OCI-LY1 (cell line): ENCODE measurements at regions not wholly inside any gene's neighbourhood (a gene's known extent, or its start where the extent isn't known, plus 50 kb on each side); places are given as distances from the start of the nearest gene placed in this dataset.

ENCODE experiments used
- H2AFZ ChIP-seq: fragments of 200-600 bp; sonication (generic), shearing (Covaris generic); 2 replicates; pipeline ENCODE4 v1.6.0; 2014; ENCODE audit warnings: antibody characterized with exemption, mild to moderate bottlenecking, low read length
- H3F3A ChIP-seq: fragments of 200-600 bp; sonication (generic), shearing (Covaris generic); 2 replicates; pipeline ENCODE4 v1.6.0; 2014; ENCODE audit warnings: mild to moderate bottlenecking, antibody characterized with exemption, low read length, moderate library complexity; ENCODE audit not compliant: insufficient read depth
- H3K27ac ChIP-seq: fragments of 200-600 bp; sonication (generic); 2 replicates; pipeline ENCODE4 v1.5.1; 2014; ENCODE audit warnings: low read length, mixed run types, mild to moderate bottlenecking, low read depth; ENCODE audit not compliant: poor library complexity, severe bottlenecking
- H3K27me3 ChIP-seq: fragments of 200-600 bp; sonication (generic); 2 replicates; pipeline ENCODE4 v1.6.0; 2014; ENCODE audit warnings: antibody characterized with exemption, mild to moderate bottlenecking, low read length, moderate library complexity; ENCODE audit not compliant: insufficient read depth
- H3K36me3 ChIP-seq: fragments of 200-600 bp; sonication (generic); 2 replicates; pipeline ENCODE4 v1.6.1; 2014; ENCODE audit warnings: mild to moderate bottlenecking, antibody characterized with exemption, low read length, moderate library complexity, mixed read lengths; ENCODE audit not compliant: insufficient read depth
- H3K4me1 ChIP-seq: fragments of 200-600 bp; sonication (generic); 2 replicates; pipeline ENCODE4 v1.5.1; 2014; ENCODE audit warnings: mild to moderate bottlenecking, low read length, moderate library complexity; ENCODE audit not compliant: insufficient read depth, severe bottlenecking
- H3K4me2 ChIP-seq: fragments of 200-600 bp; sonication (generic), shearing (Covaris generic); 2 replicates; pipeline ENCODE4 v1.6.1; 2014; ENCODE audit warnings: low read length
- H3K4me3 ChIP-seq: fragments of 200-600 bp; sonication (generic); 2 replicates; pipeline ENCODE4 v1.5.1; 2014; ENCODE audit warnings: low read length, low read depth, mild to moderate bottlenecking, mixed read lengths; ENCODE audit not compliant: poor library complexity, severe bottlenecking
- H3K79me2 ChIP-seq: fragments of 200-600 bp; shearing (Covaris generic); 2 replicates; pipeline ENCODE4 v1.6.1; 2016; ENCODE audit warnings: mixed run types, low read length, mixed read lengths; ENCODE audit not compliant: insufficient read depth
- H3K9ac ChIP-seq: fragments of 200-600 bp; sonication (generic), shearing (Covaris generic); 2 replicates; pipeline ENCODE4 v1.6.1; 2014; ENCODE audit warnings: mild to moderate bottlenecking, low read length, mixed read lengths
- H3K9me2 ChIP-seq: fragments of 200-600 bp; sonication (generic), shearing (Covaris generic); 2 replicates; pipeline ENCODE4 v1.6.1; 2014; ENCODE audit warnings: low read depth, mild to moderate bottlenecking, low read length, mixed read lengths
- H3K9me3 ChIP-seq: fragments of 200-600 bp; shearing (Covaris generic); 2 replicates; pipeline ENCODE4 v1.6.1; 2014; ENCODE audit warnings: low read length, mixed read lengths
- H4K20me1 ChIP-seq: fragments of 200-600 bp; sonication (generic), shearing (Covaris generic); 2 replicates; pipeline ENCODE4 v1.6.0; 2016; ENCODE audit warnings: mild to moderate bottlenecking, low read length; ENCODE audit not compliant: insufficient read depth
- EZH2 ChIP-seq: fragments of 200-600 bp; sonication (generic), shearing (Covaris generic); IDR thresholded peaks from 2 replicates; pipeline ENCODE4 v1.8.0; 2017; ENCODE audit warnings: borderline replicate concordance, mixed run types, mild to moderate bottlenecking, antibody characterized with exemption, low read length, moderate library complexity, mixed read lengths
- TF ChIP-seq, protein P1 (sequence below): fragments of 200-600 bp; sonication (generic), shearing (Covaris generic); IDR thresholded peaks from 2 replicates; pipeline ENCODE4 v1.5.1; 2017; ENCODE audit warnings: mild to moderate bottlenecking, antibody characterized with exemption, low read length, moderate library complexity, mixed read lengths

DNA sequence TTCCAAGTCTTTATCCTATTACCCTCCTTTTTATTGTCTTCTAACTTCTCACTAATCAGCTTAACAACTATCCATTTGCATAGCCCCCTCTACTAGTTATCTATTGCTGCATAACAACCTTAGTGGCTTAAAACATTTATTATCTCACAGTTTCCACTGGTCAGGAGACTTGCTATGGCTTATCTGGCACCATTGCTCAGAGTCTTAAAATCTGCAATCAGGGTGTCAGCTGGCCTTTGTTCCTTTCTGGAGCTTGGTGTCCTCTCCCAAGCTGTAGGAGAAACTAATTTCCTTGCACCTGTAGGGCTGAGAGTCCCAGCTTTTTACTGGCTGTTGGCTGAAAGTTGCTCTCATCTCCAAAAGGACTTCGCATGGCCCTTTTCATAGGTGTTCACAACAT, 137.0 kb upstream of the SMIM31 start:
- TF ChIP-seq, protein P1, sequence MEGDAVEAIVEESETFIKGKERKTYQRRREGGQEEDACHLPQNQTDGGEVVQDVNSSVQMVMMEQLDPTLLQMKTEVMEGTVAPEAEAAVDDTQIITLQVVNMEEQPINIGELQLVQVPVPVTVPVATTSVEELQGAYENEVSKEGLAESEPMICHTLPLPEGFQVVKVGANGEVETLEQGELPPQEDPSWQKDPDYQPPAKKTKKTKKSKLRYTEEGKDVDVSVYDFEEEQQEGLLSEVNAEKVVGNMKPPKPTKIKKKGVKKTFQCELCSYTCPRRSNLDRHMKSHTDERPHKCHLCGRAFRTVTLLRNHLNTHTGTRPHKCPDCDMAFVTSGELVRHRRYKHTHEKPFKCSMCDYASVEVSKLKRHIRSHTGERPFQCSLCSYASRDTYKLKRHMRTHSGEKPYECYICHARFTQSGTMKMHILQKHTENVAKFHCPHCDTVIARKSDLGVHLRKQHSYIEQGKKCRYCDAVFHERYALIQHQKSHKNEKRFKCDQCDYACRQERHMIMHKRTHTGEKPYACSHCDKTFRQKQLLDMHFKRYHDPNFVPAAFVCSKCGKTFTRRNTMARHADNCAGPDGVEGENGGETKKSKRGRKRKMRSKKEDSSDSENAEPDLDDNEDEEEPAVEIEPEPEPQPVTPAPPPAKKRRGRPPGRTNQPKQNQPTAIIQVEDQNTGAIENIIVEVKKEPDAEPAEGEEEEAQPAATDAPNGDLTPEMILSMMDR = no peak
- no peak for TF ChIP-seq EZH2
- no peak overlapping the region for H3K4me3 ChIP-seq
- H3K27ac ChIP-seq = no peak overlapping the region
- no peaks in the 10 kb centered on the region for H3K4me1 ChIP-seq
- no peak overlapping the region for H3K4me2 ChIP-seq
- H2AFZ ChIP-seq = no peak overlapping the region
- no peaks in the 10 kb centered on the region for H3K9me3 ChIP-seq
- no peaks in the 10 kb centered on the region for H3F3A ChIP-seq
- no peaks in the 10 kb centered on the region for H3K79me2 ChIP-seq
- H4K20me1 ChIP-seq = no peaks in the 10 kb centered on the region
- no peaks in the 10 kb centered on the region for H3K9me2 ChIP-seq
- no peak overlapping the region for H3K9ac ChIP-seq
- no peaks in the 10 kb centered on the region for H3K36me3 ChIP-seq
- no peaks in the 10 kb centered on the region for H3K27me3 ChIP-seq

DNA sequence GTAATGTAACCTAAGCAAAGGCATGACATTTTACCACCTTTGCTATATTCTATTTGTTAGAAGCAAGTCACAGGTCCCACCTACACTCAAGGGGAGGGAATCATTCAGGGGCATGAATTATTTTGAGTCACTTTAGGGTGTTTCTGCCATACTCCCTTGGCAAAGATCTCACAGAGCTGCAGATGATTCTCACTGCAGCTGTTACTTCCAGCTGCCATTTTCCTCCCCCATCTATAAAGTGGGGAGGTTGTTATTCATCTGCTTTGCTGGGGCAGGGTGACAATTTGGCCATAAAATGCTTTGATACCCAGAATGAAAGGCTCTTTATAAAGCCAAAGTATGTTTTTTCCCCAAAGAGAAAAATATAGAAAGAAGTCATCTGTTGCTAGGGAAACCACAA, 136.5 kb upstream of the SMIM31 start:
- Histone ChIP-seq H3K4me3 (no peak overlapping the region), H3K9me2 (no peaks in the 10 kb centered on the region), H2AFZ (no peak overlapping the region), H4K20me1 (no peaks in the 10 kb centered on the region), H3K27me3 (no peaks in the 10 kb centered on the region), H3K4me1 (no peaks in the 10 kb centered on the region), H3K9me3 (no peaks in the 10 kb centered on the region), H3K36me3 (no peaks in the 10 kb centered on the region), H3K27ac (no peak overlapping the region), H3K9ac (no peak overlapping the region), H3F3A (no peaks in the 10 kb centered on the region), H3K79me2 (no peaks in the 10 kb centered on the region), H3K4me2 (no peak overlapping the region)
- TF ChIP-seq EZH2 = no peak
- TF ChIP-seq, protein P1 = no peak

DNA sequence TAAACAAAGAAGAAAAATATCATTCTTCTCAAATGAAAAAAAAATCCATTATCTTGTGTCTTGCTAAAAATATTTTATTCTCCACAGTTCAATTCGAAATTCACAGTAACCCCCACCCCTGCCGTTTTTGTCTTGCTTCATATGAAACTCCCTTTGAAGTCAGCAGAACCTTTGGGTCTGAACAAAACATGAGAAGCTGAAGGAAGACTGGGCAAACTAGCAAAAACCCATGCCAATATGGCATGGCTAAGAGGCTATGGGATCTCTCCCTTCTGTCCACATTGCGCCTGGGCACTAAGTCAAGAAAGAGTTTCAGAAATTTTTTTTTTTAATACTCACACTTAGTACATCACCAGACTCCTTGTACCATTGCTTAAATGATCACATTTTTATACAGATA, 136.0 kb upstream of the SMIM31 start:
- Histone ChIP-seq H3K4me1 (no peaks in the 10 kb centered on the region), H3K27me3 (no peaks in the 10 kb centered on the region), H2AFZ (no peak overlapping the region), H3K27ac (no peak overlapping the region), H3K4me2 (no peak overlapping the region), H3K79me2 (no peaks in the 10 kb centered on the region), H3K9me3 (no peaks in the 10 kb centered on the region), H3K36me3 (no peaks in the 10 kb centered on the region), H3F3A (no peaks in the 10 kb centered on the region), H3K9me2 (no peaks in the 10 kb centered on the region), H3K9ac (no peak overlapping the region), H3K4me3 (no peak overlapping the region), H4K20me1 (no peaks in the 10 kb centered on the region)
- TF ChIP-seq, protein P1 = no peak
- TF ChIP-seq EZH2 = no peak
